GM12878 (cell line): ENCODE measurements at regions not wholly inside any gene's neighbourhood (a gene's known extent, or its start where the extent isn't known, plus 50 kb on each side); places are given as distances from the start of the nearest gene placed in this dataset.

Experiments used
- ATAC-seq: fragments of 200-7000 bp; cut with Tn5 transposase; 3 replicates; pipeline ENCODE4 v1.9.1; 2020; ENCODE audit warnings: mild to moderate bottlenecking, moderate library complexity
- BruUV-seq: library from RNA; stranded (reverse); fragments of 400-500 nt; replicated peaks from 2 replicates; lab custom pipeline; 2021; lab: Mats Ljungman, UMichigan
- CTCF ChIA-PET: fragments of 300-600 bp; sonication (Branson Sonifier 250); formaldehyde crosslinking; extraction: SDS; loops from one replicate; lab custom pipeline; 2021; ENCODE audit warnings: inconsistent platforms; lab: Yijun Ruan, JAX
- POLR2A ChIA-PET: fragments of 350-600 bp; formaldehyde crosslinking; extraction: SDS; loops from one replicate; lab custom pipeline; 2021; ENCODE audit warnings: inconsistent platforms; lab: Charles Lee
- RAD21 ChIA-PET: fragments of 300-600 bp; sonication (Branson Sonifier 250); formaldehyde crosslinking; loops from one replicate; lab custom pipeline; 2023; ENCODE audit warnings: antibody characterized with exemption; ENCODE audit not compliant: unreplicated experiment; lab: Charles Lee
- SMC1A ChIA-PET: fragments of 300-600 bp; sonication (Branson Sonifier 250); formaldehyde crosslinking; loops from one replicate; lab custom pipeline; 2023; ENCODE audit not compliant: unreplicated experiment, uncharacterized antibody; lab: Charles Lee
- DNase-seq: peaks from one replicate; pipeline ENCODE4 v3.0.0-alpha.2; 2011; ENCODE audit warnings: low read depth, low spot score
- FAIRE-seq: peaks from 3 replicates; lab custom pipeline; 2011; peaks lifted over from hg19 to GRCh38; lab: Jason Lieb, UNC
- H2AFZ ChIP-seq: 2 replicates; pipeline ENCODE4 v1.6.0; 2011; ENCODE audit warnings: low read depth, low read length, control low read depth; ENCODE audit not compliant: control insufficient read depth
- H3K27ac ChIP-seq: 2 replicates; pipeline ENCODE4 v1.5.1; 2011; ENCODE audit warnings: control low read depth; ENCODE audit not compliant: control insufficient read depth, insufficient read depth
- H3K27me3 ChIP-seq, 2 experiments: replicated peaks in 1 of 2; 2 replicates each; pipeline versions ENCODE4 v1.6.0 to v1.6.1; 2011; ENCODE audit warnings: low read length in 1 of 2; ENCODE audit not compliant: control insufficient read depth in 2 of 2, insufficient read depth in 2 of 2
- H3K36me3 ChIP-seq, 2 experiments: 2 replicates each; pipeline ENCODE4 v1.5.1; 2011; ENCODE audit warnings: low read length in 1 of 2; ENCODE audit not compliant: control insufficient read depth in 2 of 2, insufficient read depth in 2 of 2
- H3K4me1 ChIP-seq: 2 replicates; pipeline ENCODE4 v1.6.1; 2011; ENCODE audit warnings: mild to moderate bottlenecking, low read length, moderate library complexity, mixed read lengths; ENCODE audit not compliant: control insufficient read depth, insufficient read depth
- H3K4me2 ChIP-seq: 2 replicates; pipeline ENCODE4 v1.6.0; 2011; ENCODE audit warnings: control low read depth; ENCODE audit not compliant: control insufficient read depth, insufficient read depth
- H3K4me3 ChIP-seq: fragments of 200-600 bp; sonication (generic); 2 replicates; pipeline ENCODE4 v1.5.1; 2016
- H3K79me2 ChIP-seq: 2 replicates; pipeline ENCODE4 v1.6.0; 2011; ENCODE audit warnings: low read length; ENCODE audit not compliant: control insufficient read depth, insufficient read depth
- H3K9ac ChIP-seq: 2 replicates; pipeline ENCODE4 v1.8.0; 2011; ENCODE audit warnings: low read length, control low read depth, mixed read lengths; ENCODE audit not compliant: control insufficient read depth, insufficient read depth
- H3K9me3 ChIP-seq: replicated peaks from 3 replicates; pipeline ENCODE4 v1.5.1; 2011; ENCODE audit warnings: mild to moderate bottlenecking, low read length; ENCODE audit not compliant: control insufficient read depth, insufficient read depth
- H4K20me1 ChIP-seq: 2 replicates; pipeline ENCODE4 v1.6.0; 2011; ENCODE audit not compliant: control insufficient read depth, insufficient read depth
- BCL11A ChIP-seq: IDR thresholded peaks from 2 replicates; pipeline ENCODE4 v1.6.1; 2011; ENCODE audit warnings: low read depth, low read length
- BHLHE40 ChIP-seq, 2 experiments: fragments of 450-650 bp in 1 of 2; IDR thresholded peaks; 2 replicates each; pipeline ENCODE4 v1.6.1; 2011 to 2017; ENCODE audit warnings: low read depth in 2 of 2, borderline replicate concordance in 1 of 2, improper control_type of control experiment in 1 of 2, low read length in 1 of 2, mild to moderate bottlenecking in 1 of 2
- CEBPB ChIP-seq, 2 experiments: fragments of 150-350 bp in 1 of 2; IDR thresholded peaks; 2 replicates each; pipeline ENCODE4 v1.6.1; 2012 to 2014; ENCODE audit warnings: low read depth in 2 of 2, low read length in 2 of 2, borderline replicate concordance in 1 of 2, inconsistent platforms in 1 of 2
- CHD1 ChIP-seq: IDR thresholded peaks from 2 replicates; pipeline ENCODE4 v1.6.1; 2012; ENCODE audit warnings: low read depth, low read length, improper control_type of control experiment
- ETV6 ChIP-seq, 2 experiments: fragments of 450-650 bp in 1 of 2; IDR thresholded peaks in 1 of 2; conservative IDR thresholded peaks in 1 of 2; 2 replicates each; pipeline ENCODE4 v1.6.1; 2014; ENCODE audit warnings: antibody characterized with exemption in 1 of 2, borderline replicate concordance in 1 of 2, low read depth in 1 of 2, mild to moderate bottlenecking in 1 of 2, moderate library complexity in 1 of 2
- FOS ChIP-seq: IDR thresholded peaks from 3 replicates; pipeline ENCODE4 v1.6.1; 2011; ENCODE audit warnings: borderline replicate concordance; ENCODE audit not compliant: insufficient read length; ENCODE audit errors: extremely low read depth
- FOXM1 ChIP-seq: IDR thresholded peaks from 2 replicates; pipeline ENCODE4 v1.6.1; 2012; ENCODE audit warnings: low read depth, mild to moderate bottlenecking, inconsistent platforms, low read length, moderate library complexity
- GABPA ChIP-seq: IDR thresholded peaks from 2 replicates; pipeline ENCODE4 v1.6.1; 2014; ENCODE audit warnings: antibody characterized with exemption, low read depth, mild to moderate bottlenecking, inconsistent platforms
- GATAD2B ChIP-seq: fragments of 450-650 bp; conservative IDR thresholded peaks from 2 replicates; pipeline ENCODE4 v1.6.1; 2017; ENCODE audit warnings: low read depth, mild to moderate bottlenecking, moderate library complexity
- IKZF2 ChIP-seq, 2 experiments: fragments of 450-650 bp; IDR thresholded peaks; 2 replicates each; pipeline ENCODE4 v1.6.1; 2017; ENCODE audit warnings: mild to moderate bottlenecking in 2 of 2, moderate library complexity in 2 of 2
- MYB ChIP-seq: fragments of 150-350 bp; IDR thresholded peaks from 2 replicates; pipeline ENCODE4 v1.6.1; 2014; ENCODE audit warnings: mild to moderate bottlenecking, low read depth, low read length, borderline replicate concordance
- NR2C2 ChIP-seq: IDR thresholded peaks from 2 replicates; pipeline ENCODE4 v1.6.1; 2011; ENCODE audit warnings: borderline replicate concordance, low read depth; ENCODE audit not compliant: control insufficient read depth, insufficient read length
- POLR2AphosphoS5 ChIP-seq: IDR thresholded peaks from 2 replicates; pipeline ENCODE4 v1.6.1; 2011; ENCODE audit warnings: mild to moderate bottlenecking, low read length, inconsistent platforms
- SIN3A ChIP-seq: IDR thresholded peaks from 2 replicates; pipeline ENCODE4 v1.6.1; 2012; ENCODE audit warnings: low read depth, low read length, improper control_type of control experiment
- SPI1 ChIP-seq: IDR thresholded peaks from 2 replicates; pipeline ENCODE4 v1.6.1; 2011; ENCODE audit warnings: low read depth, mild to moderate bottlenecking, low read length, moderate library complexity, borderline replicate concordance; ENCODE audit not compliant: insufficient read depth
- TAF1 ChIP-seq: IDR thresholded peaks from 2 replicates; pipeline ENCODE4 v1.6.1; 2011; ENCODE audit warnings: mild to moderate bottlenecking, low read depth, low read length, borderline replicate concordance
- USF2 ChIP-seq: IDR thresholded peaks from 2 replicates; pipeline ENCODE4 v1.6.1; 2011; ENCODE audit warnings: low read depth, low read length, improper control_type of control experiment, borderline replicate concordance
- WGBS: methylation state at CpG from one replicate; pipeline ENCODE4 v1.1.6; 2016; ENCODE audit warnings: low lambda C conversion rate; ENCODE audit not compliant: insufficient replicate concordance, insufficient coverage; ENCODE audit errors: missing lambda C conversion rate; 5-methylcytosine and 5-hydroxymethylcytosine counted together
- in situ Hi-C: fragments of 300-500 bp; cut with MboI; formaldehyde crosslinking; loops from 9 replicates; pipeline ENCODE4 v1.14.3; 2018; ENCODE audit warnings: mixed read lengths
- intact Hi-C: fragments of 100-400 bp; cut with micrococcal nuclease; formaldehyde crosslinking; loops from one replicate; pipeline ENCODE4 v1.14.2; 2022; ENCODE audit not compliant: unreplicated experiment

GRCh38 chr7:3138206-3138605 is 94.5 kb upstream of the CARD11 start:
- no peaks in the 10 kb centered on the region for H3K4me1 ChIP-seq
- no peak overlapping the region for H3K9ac ChIP-seq
- RAD21 ChIA-PET: no interaction called here
- DNase-seq (no peak), ATAC-seq (no peak)
- intact Hi-C loops: no loop called here
- H3K27ac ChIP-seq: no peak overlapping the region
- no peaks in the 10 kb centered on the region for H3K9me3 ChIP-seq
- SMC1A ChIA-PET: no interaction called here
- TF ChIP-seq NR2C2: no peak
- no peak for TF ChIP-seq CHD1
- no peak for TF ChIP-seq SIN3A
- no peak for TF ChIP-seq CEBPB (IDR thresholded peaks at IDR 0.05; ENCODE audit: borderline replicate concordance in 1 of 2, low read depth in 2 of 2, low read length in 2 of 2)
- no peak for TF ChIP-seq GABPA
- TF ChIP-seq ETV6 (conservative IDR thresholded peaks at IDR 0.05 in 1 of 2, IDR thresholded peaks at IDR 0.05 in 1 of 2; ENCODE audit: borderline replicate concordance in 1 of 2, low read depth in 1 of 2): no peak
- no peak for TF ChIP-seq FOS
- TF ChIP-seq TAF1: no peak
- no peak for TF ChIP-seq BHLHE40 (IDR thresholded peaks at IDR 0.05; ENCODE audit: borderline replicate concordance in 1 of 2, low read depth in 2 of 2, low read length in 1 of 2)
- no peak for TF ChIP-seq POLR2AphosphoS5
- TF ChIP-seq MYB: no peak
- no peak for TF ChIP-seq BCL11A
- no peak for TF ChIP-seq FOXM1
- TF ChIP-seq IKZF2 (IDR thresholded peaks at IDR 0.05): no peak
- no peak for TF ChIP-seq SPI1
- no peak for TF ChIP-seq USF2
- TF ChIP-seq GATAD2B: no peak
- TF ChIP-seq, all 136 proteins: peak for 0
- WGBS: 62% methylated on average over 6 of the region's 6 CpGs
- BruUV-seq: no TSS peak
- CTCF ChIA-PET: interaction anchor here (0.7 kb wide), 1 partner anchor 325 kb away, joined by 3 read pairs; no protein-coding TSS in a partner anchor
- FAIRE-seq: no peak
- H3K36me3 ChIP-seq: no peaks in the 10 kb centered on the region
- H3K4me2 ChIP-seq: no peak overlapping the region
- H3K4me3 ChIP-seq: no peak overlapping the region
- H2AFZ ChIP-seq: no peak overlapping the region
- H4K20me1 ChIP-seq: no peaks in the 10 kb centered on the region
- no peaks in the 10 kb centered on the region for H3K27me3 ChIP-seq
- in situ Hi-C loops: no loop called here
- no peaks in the 10 kb centered on the region for H3K79me2 ChIP-seq
- POLR2A ChIA-PET: interaction anchor here (0.6 kb wide), 1 partner anchor 198 kb away, joined by 4 read pairs; no protein-coding TSS in a partner anchor
